DND-41 (cell line): ENCODE measurements at regions not wholly inside any gene's neighbourhood (a gene's known extent, or its start where the extent isn't known, plus 50 kb on each side); places are given as distances from the start of the nearest gene placed in this dataset.
A peak's percentile ranks its signal among the peaks of the same experiment; 100 is the strongest.

Experiments used
- ATAC-seq: fragments of 200-7000 bp; cut with Tn5 transposase; 3 replicates; pipeline ENCODE4 v1.9.1; 2021; ENCODE audit warnings: low read depth; ENCODE audit not compliant: insufficient read depth
- DNase-seq: peaks from one replicate; pipeline ENCODE4 v3.0.0-alpha.2; 2020
- H2AFZ ChIP-seq: 2 replicates; pipeline ENCODE4 v1.6.0; 2012; ENCODE audit warnings: low read depth, low read length
- H3K27ac ChIP-seq: 2 replicates; pipeline ENCODE4 v1.5.1; 2012; ENCODE audit warnings: low read length, inconsistent platforms
- H3K27me3 ChIP-seq: fragments of 200-600 bp; sonication (generic); 2 replicates; pipeline ENCODE4 v1.6.0; 2012; ENCODE audit warnings: low read length, mild to moderate bottlenecking, inconsistent platforms; ENCODE audit not compliant: insufficient read depth, poor library complexity
- H3K36me3 ChIP-seq: 2 replicates; pipeline ENCODE4 v1.5.1; 2012; ENCODE audit warnings: low read length, inconsistent platforms; ENCODE audit not compliant: insufficient read depth
- H3K4me1 ChIP-seq: 2 replicates; pipeline ENCODE4 v1.5.1; 2012; ENCODE audit warnings: mild to moderate bottlenecking, low read length; ENCODE audit not compliant: insufficient read depth
- H3K4me2 ChIP-seq: 2 replicates; pipeline ENCODE4 v1.6.0; 2012; ENCODE audit warnings: mild to moderate bottlenecking, moderate library complexity, low read length, inconsistent platforms; ENCODE audit not compliant: insufficient read depth
- H3K4me3 ChIP-seq, 2 experiments: fragments of 200-600 bp in 1 of 2; shearing (Covaris generic) in 1 of 2; 2 replicates each; pipeline ENCODE4 v1.5.1; 2012 to 2016; ENCODE audit warnings: inconsistent platforms in 2 of 2, low read length in 2 of 2, mild to moderate bottlenecking in 2 of 2, low read depth in 1 of 2, moderate library complexity in 1 of 2
- H3K79me2 ChIP-seq: 2 replicates; pipeline ENCODE4 v1.6.0; 2012; ENCODE audit warnings: low read length, inconsistent platforms; ENCODE audit not compliant: insufficient read depth
- H3K9ac ChIP-seq: 2 replicates; pipeline ENCODE4 v1.6.0; 2012; ENCODE audit warnings: low read depth, mild to moderate bottlenecking, inconsistent platforms, low read length, moderate library complexity
- H3K9me3 ChIP-seq: 2 replicates; pipeline ENCODE4 v1.5.1; 2012; ENCODE audit warnings: low read length, moderate library complexity, mild to moderate bottlenecking, inconsistent platforms; ENCODE audit not compliant: insufficient read depth, severe bottlenecking
- H4K20me1 ChIP-seq: 2 replicates; pipeline ENCODE4 v1.6.0; 2012; ENCODE audit warnings: low read length; ENCODE audit not compliant: insufficient read depth
- CTCF ChIP-seq: IDR thresholded peaks from 2 replicates; pipeline ENCODE4 v1.5.1; 2012; ENCODE audit warnings: borderline replicate concordance, low read length, moderate library complexity, mild to moderate bottlenecking; ENCODE audit not compliant: poor library complexity, severe bottlenecking; ENCODE audit errors: extremely low read depth
- EZH2 ChIP-seq: IDR thresholded peaks from 3 replicates; pipeline ENCODE4 v1.6.1; 2012; ENCODE audit warnings: borderline replicate concordance, low read depth, mild to moderate bottlenecking, moderate library complexity, low read length, inconsistent platforms; ENCODE audit not compliant: severe bottlenecking

GRCh38 chr3:29145360-29145759 is 135.5 kb upstream of the RBMS3 start:
- Histone ChIP-seq H3K27me3 (no peaks in the 10 kb centered on the region), H3K9me3 (no peaks in the 10 kb centered on the region), H3K4me3 (no peak overlapping the region), H3K36me3 (no peaks in the 10 kb centered on the region), H3K9ac (no peak overlapping the region), H4K20me1 (no peaks in the 10 kb centered on the region), H3K4me1 (peaks cover 60% of the 10 kb centered on the region), H3K27ac (peak overlapping the region; percentile 61), H2AFZ (no peak overlapping the region), H3K4me2 (peak overlapping the region; percentile 9), H3K79me2 (no peaks in the 10 kb centered on the region)
- no peak for TF ChIP-seq EZH2
- no peak for TF ChIP-seq CTCF
- DNase-seq (peak; percentile 36), ATAC-seq (peak; percentile 66)

- peaks cover 24% of the 10 kb centered on the region for H3K4me1 ChIP-seq
- no peaks in the 10 kb centered on the region for H3K27me3 ChIP-seq
These were observed 128.5 kb upstream of the RBMS3 start for GRCh38 chr3:29152379-29152778.

GRCh38 chr3:29153811-29154210 is 127.1 kb upstream of the RBMS3 start:
- no peaks in the 10 kb centered on the region for H3K27me3 ChIP-seq
- peak overlapping the region in 1 of 2 experiments; percentile 18; a peak in 1 of 4 replicates for H3K4me3 ChIP-seq
- H3K79me2 ChIP-seq = no peaks in the 10 kb centered on the region
- no peaks in the 10 kb centered on the region for H3K36me3 ChIP-seq
- no peak overlapping the region for H2AFZ ChIP-seq
- DNase-seq (peak; percentile 81), ATAC-seq (peak; percentile 100)
- H3K4me1 ChIP-seq = peaks cover 28% of the 10 kb centered on the region
- no peak overlapping the region for H3K9ac ChIP-seq
- no peaks in the 10 kb centered on the region for H4K20me1 ChIP-seq
- no peak for TF ChIP-seq CTCF
- no peak for TF ChIP-seq EZH2
- H3K9me3 ChIP-seq = no peaks in the 10 kb centered on the region
- peak overlapping the region; percentile 55 for H3K4me2 ChIP-seq
- H3K27ac ChIP-seq = peak overlapping the region; percentile 61

More at GRCh38 chr3:29152379-29152778, 128.5 kb upstream of the RBMS3 start:
- Histone ChIP-seq H3K79me2 (no peaks in the 10 kb centered on the region), H3K36me3 (no peaks in the 10 kb centered on the region), H2AFZ (no peak overlapping the region), H3K9ac (no peak overlapping the region), H3K9me3 (no peaks in the 10 kb centered on the region), H3K4me2 (no peak overlapping the region), H3K4me3 (no peak overlapping the region), H3K27ac (no peak overlapping the region), H4K20me1 (no peaks in the 10 kb centered on the region)
- ATAC-seq (no peak), DNase-seq (no peak)
- peak; percentile 10 for TF ChIP-seq CTCF
- no peak for TF ChIP-seq EZH2
